Heart right ventricle (tissue), 16 donors: ENCODE measurements at regions not wholly inside any gene's neighbourhood (a gene's known extent, or its start where the extent isn't known, plus 50 kb on each side); places are given as distances from the start of the nearest gene placed in this dataset.

Experiments used
- ATAC-seq, 8 donors: fragments of 200-7000 bp; cut with Tn5 transposase; one replicate each; pipeline ENCODE4 v1.9.1; 2020; ENCODE audit warnings: mild to moderate bottlenecking in 8 of 8, moderate library complexity in 8 of 8, moderate number of reproducible peaks in 1 of 8
- DNase-seq, 2 donors: peaks; one replicate each; pipeline ENCODE4 v3.0.0-alpha.2; 2020
- H3K27ac ChIP-seq, 10 donors: fragments of 200-600 bp; sonication (generic) in 2 of 10; one replicate each; pipeline versions ENCODE4 v1.5.0 to v1.8.0; 2020 to 2022; ENCODE audit warnings: mild to moderate bottlenecking in 3 of 10
- H3K27me3 ChIP-seq, 7 donors: fragments of 200-600 bp; one replicate each; pipeline ENCODE4 v1.8.0; 2021 to 2022; ENCODE audit warnings: mild to moderate bottlenecking in 2 of 7
- H3K36me3 ChIP-seq, 9 donors: fragments of 200-600 bp; sonication (generic) in 1 of 9; one replicate each; pipeline versions ENCODE4 v1.5.0 to v1.8.0; 2020 to 2022; ENCODE audit warnings: mild to moderate bottlenecking in 2 of 9
- H3K4me1 ChIP-seq, 9 donors: fragments of 200-600 bp; sonication (generic) in 1 of 9; one replicate each; pipeline versions ENCODE4 v1.5.0 to v1.8.0; 2020 to 2022; ENCODE audit warnings: mild to moderate bottlenecking in 4 of 9
- H3K4me3 ChIP-seq, 10 donors: fragments of 200-600 bp; sonication (generic) in 2 of 10; one replicate each; pipeline versions ENCODE4 v1.5.0 to v1.8.0; 2020 to 2022; ENCODE audit warnings: mild to moderate bottlenecking in 7 of 10, moderate library complexity in 2 of 10
- H3K9me3 ChIP-seq, 11 donors: fragments of 200-600 bp in 10 of 11; sonication (generic) in 2 of 11; one replicate each; pipeline versions ENCODE4 v1.5.0 to v1.8.0; 2013 to 2022; ENCODE audit warnings: mild to moderate bottlenecking in 2 of 11, control low read depth in 1 of 11, moderate library complexity in 1 of 11
- CTCF ChIP-seq, 9 donors: fragments of 200-600 bp; sonication (generic) in 2 of 9; IDR thresholded peaks; one replicate each; pipeline versions ENCODE4 v1.5.0 to v1.8.0; 2021 to 2022; ENCODE audit warnings: antibody characterized with exemption in 9 of 9, mild to moderate bottlenecking in 5 of 9, moderate library complexity in 1 of 9
- WGBS, 2 donors: extraction: QIAGEN DNeasy Blood & Tissue Kit; methylation state at CpG; one replicate each; pipeline ENCODE4 v1.1.7; 2013; ENCODE audit warnings: inconsistent platforms in 1 of 2; 5-methylcytosine and 5-hydroxymethylcytosine counted together
- intact Hi-C, 10 donors: fragments of 100-400 bp; cut with DNase I; formaldehyde crosslinking; loops; one replicate each; pipeline versions ENCODE4 v1.11.1 to v1.14.2; 2022
- donor health status: Arrhythmogenic right ventricular cardiomyopathy.
- donor health status: ischemic (EF 13 %, LVEDD 7.1; RV severe dilation, severe dysfunction).
- donor health status: healthy with polysubstance abuse.
- donor health status: DM: no; HTN: yes; CAD: no.
- donor health status: DM: no; HTN: no; CAD: no.
- donor health status: ischemic (EF 25% LVEDD 6.9; RV normal size, moderate dysfunction).
- donor health status: ischemic (EF 25% LVEDD 5.7; RV mildly dilated, moderate dysfunction).
- donor health status: healthy.
- donor health status: DM: yes; HTN: yes; CAD: no.
- donor health status: Ischemic cardiomyopathy.
- donor health status: ischemic (EF 35%, LVEDD 5.7; RV mildly dilated, moderate dysfunction).
- donor health status: nonischemic (EF 11% LVEDD 7.7; RV severe dilation, severe dysfunction).
- donor health status: DM: yes; HTN: yes; CAD: no.
- donor health status: PGD.
- donor health status: ischemic (EF 29% LVEDD 5.4; RV normal size, mild dysfunction).
- donor health status: nonischemic (EF 23%, LVEDD 6.1; RV moderate dilation, normal function).

GRCh38 chr10:9656386-9656785, 1361.3 kb upstream of the CELF2 start:
- Histone ChIP-seq H3K27ac (no peak overlapping the region), H3K4me1 (no peaks in the 10 kb centered on the region), H3K9me3 (no peaks in the 10 kb centered on the region), H3K4me3 (no peak overlapping the region), H3K27me3 (no peaks in the 10 kb centered on the region), H3K36me3 (no peaks in the 10 kb centered on the region)
- no peak for DNase-seq
- ATAC-seq: no peak
- no peak for TF ChIP-seq CTCF (IDR thresholded peaks at IDR 0.05)
- intact Hi-C loops: loop anchor here in 1 of 10 donors (10.0 kb wide), 1 partner anchor 98 kb away; no protein-coding TSS in a partner anchor

GRCh38 chr10:9656996-9657395, 1360.7 kb upstream of the CELF2 start:
- 61 to 69% methylated on average over 1 of the region's 1 CpG for WGBS, 2 donors
- no peak overlapping the region for H3K4me3 ChIP-seq
- TF ChIP-seq CTCF (IDR thresholded peaks at IDR 0.05): no peak

GRCh38 chr10:9657530-9657929, 1360.1 kb upstream of the CELF2 start:
- Histone ChIP-seq H3K9me3 (peaks cover 0 to 8% (median 0%) of the 10 kb centered on the region in 11 donors), H3K4me3 (no peak overlapping the region), H3K27ac (no peak overlapping the region), H3K27me3 (no peaks in the 10 kb centered on the region), H3K36me3 (no peaks in the 10 kb centered on the region), H3K4me1 (no peaks in the 10 kb centered on the region)
- ATAC-seq (no peak), DNase-seq (no peak)
- no peak for TF ChIP-seq CTCF (IDR thresholded peaks at IDR 0.05)
- intact Hi-C loops: loop anchor here in 1 of 10 donors (10.0 kb wide), 1 partner anchor 97 kb away; no protein-coding TSS in a partner anchor
- WGBS, 2 donors: 28 to 32% methylated on average over 2 of the region's 2 CpGs

More at GRCh38 chr10:9656996-9657395, 1360.7 kb upstream of the CELF2 start:
- no peak for ATAC-seq
- H3K27ac ChIP-seq: no peak overlapping the region
- no peaks in the 10 kb centered on the region for H3K36me3 ChIP-seq
- intact Hi-C loops: loop anchor here in 1 of 10 donors (10.0 kb wide), 1 partner anchor 98 kb away; no protein-coding TSS in a partner anchor
- peaks cover 0 to 3% (median 0%) of the 10 kb centered on the region in 11 donors for H3K9me3 ChIP-seq
- no peaks in the 10 kb centered on the region for H3K27me3 ChIP-seq
- DNase-seq: no peak
- no peaks in the 10 kb centered on the region for H3K4me1 ChIP-seq

- no peaks in the 10 kb centered on the region for H3K36me3 ChIP-seq
- H3K4me3 ChIP-seq: no peak overlapping the region
- no peaks in the 10 kb centered on the region for H3K27me3 ChIP-seq
- DNase-seq: no peak
- ATAC-seq: no peak
- 89 to 97% methylated on average over 3 of the region's 3 CpGs for WGBS, 2 donors
- TF ChIP-seq CTCF (IDR thresholded peaks at IDR 0.05): no peak
- H3K9me3 ChIP-seq: peaks cover 0 to 10% (median 0%) of the 10 kb centered on the region in 11 donors
- intact Hi-C loops: no loop called here
- H3K4me1 ChIP-seq: no peaks in the 10 kb centered on the region
- H3K27ac ChIP-seq: no peak overlapping the region
These were observed 1349.3 kb upstream of the CELF2 start for GRCh38 chr10:9668411-9668810.
